CD4-positive, alpha-beta T cell treated with Interleukin-1 beta for 1 hour (primary cell): ENCODE measurements at regions not wholly inside any gene's neighbourhood (a gene's known extent, or its start where the extent isn't known, plus 50 kb on each side); places are given as distances from the start of the nearest gene placed in this dataset.

ENCODE experiments used
- DNase-seq, 2 donors: peaks; one replicate each; pipeline ENCODE4 v3.0.0-alpha.2; 2020 to 2022

GRCh38 chr4:14184265-14184664 lies 556.7 kb upstream of the BOD1L1 start:
- DNase-seq, result no peak

GRCh38 chr4:14184767-14185166 lies 557.2 kb upstream of the BOD1L1 start:
- DNase-seq, result no peak

GRCh38 chr4:14188214-14188613 lies 560.7 kb upstream of the BOD1L1 start:
- no peak for DNase-seq

- no peak for DNase-seq
Observed at GRCh38 chr4:14193601-14194000, 566.1 kb upstream of the BOD1L1 start.

- no peak for DNase-seq
Observed at GRCh38 chr4:14196131-14196530, 568.6 kb upstream of the BOD1L1 start.

- no peak for DNase-seq
Observed at GRCh38 chr4:14215116-14215770, 587.7 kb upstream of the BOD1L1 start.

- DNase-seq, result no peak
Observed at GRCh38 chr4:14217401-14217800, 589.9 kb upstream of the BOD1L1 start.

GRCh38 chr4:14218641-14219040 lies 591.1 kb upstream of the BOD1L1 start:
- DNase-seq, result no peak

GRCh38 chr4:14221176-14221575 lies 593.7 kb upstream of the BOD1L1 start:
- no peak for DNase-seq

- no peak for DNase-seq
Observed at GRCh38 chr4:14222377-14223029, 595.0 kb upstream of the BOD1L1 start.

- DNase-seq, result no peak
Observed at GRCh38 chr4:14223461-14223860, 595.9 kb upstream of the BOD1L1 start.

GRCh38 chr4:14225688-14226207 lies 598.2 kb upstream of the BOD1L1 start:
- no peak for DNase-seq

GRCh38 chr4:14233126-14233525 lies 605.6 kb upstream of the BOD1L1 start:
- no peak for DNase-seq

GRCh38 chr4:14234307-14234706 lies 606.8 kb upstream of the BOD1L1 start:
- DNase-seq, result no peak

- no peak for DNase-seq
Observed at GRCh38 chr4:14236359-14236758, 608.8 kb upstream of the BOD1L1 start.

- DNase-seq, result no peak
Observed at GRCh38 chr4:14237911-14238310, 610.4 kb upstream of the BOD1L1 start.

- DNase-seq, result no peak
Observed at GRCh38 chr4:14241574-14241973, 614.0 kb upstream of the BOD1L1 start.

- no peak for DNase-seq
Observed at GRCh38 chr4:14247767-14248166, 620.2 kb upstream of the BOD1L1 start.

- no peak for DNase-seq
Observed at GRCh38 chr4:14249226-14249625, 621.7 kb upstream of the BOD1L1 start.

GRCh38 chr4:14254252-14254651 lies 626.7 kb upstream of the BOD1L1 start:
- peak in 1 of 2 donors; percentile 8 for DNase-seq

- DNase-seq, result no peak
Observed at GRCh38 chr4:14254926-14255325, 627.4 kb upstream of the BOD1L1 start.

GRCh38 chr4:14257903-14258302 lies 630.4 kb upstream of the BOD1L1 start:
- no peak for DNase-seq

GRCh38 chr4:14259936-14260335 lies 632.4 kb upstream of the BOD1L1 start:
- no peak for DNase-seq

GRCh38 chr4:14260591-14260990 lies 633.1 kb upstream of the BOD1L1 start:
- no peak for DNase-seq

- no peak for DNase-seq
Observed at GRCh38 chr4:14262221-14262620, 634.7 kb upstream of the BOD1L1 start.
